ENCODE measurements at regions not wholly inside any gene's neighbourhood (a gene's known extent, or its start where the extent isn't known, plus 50 kb on each side); places are given as distances from the start of the nearest gene placed in this dataset.

DNA sequence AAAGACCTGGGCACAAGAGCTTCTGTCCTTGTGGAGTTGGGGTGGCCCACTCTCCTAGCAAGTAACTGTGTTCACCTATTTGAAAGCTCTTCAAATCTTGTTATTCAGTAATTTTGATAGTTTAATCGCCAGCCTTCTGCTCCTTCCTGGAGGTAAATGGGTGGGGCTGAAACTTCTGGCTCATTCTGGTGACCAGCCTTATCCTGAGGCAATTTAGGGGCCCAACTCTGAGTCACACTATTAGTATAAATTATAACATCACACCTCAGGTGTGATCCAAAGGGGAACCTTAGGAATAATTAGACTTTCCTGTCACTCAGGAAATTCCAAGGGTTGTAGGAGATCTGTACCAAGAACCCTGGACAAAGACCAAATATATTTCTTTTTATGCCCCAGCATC lies 255.8 kb upstream of the RGPD4 start:
- TF ChIP-seq, protein P1, sequence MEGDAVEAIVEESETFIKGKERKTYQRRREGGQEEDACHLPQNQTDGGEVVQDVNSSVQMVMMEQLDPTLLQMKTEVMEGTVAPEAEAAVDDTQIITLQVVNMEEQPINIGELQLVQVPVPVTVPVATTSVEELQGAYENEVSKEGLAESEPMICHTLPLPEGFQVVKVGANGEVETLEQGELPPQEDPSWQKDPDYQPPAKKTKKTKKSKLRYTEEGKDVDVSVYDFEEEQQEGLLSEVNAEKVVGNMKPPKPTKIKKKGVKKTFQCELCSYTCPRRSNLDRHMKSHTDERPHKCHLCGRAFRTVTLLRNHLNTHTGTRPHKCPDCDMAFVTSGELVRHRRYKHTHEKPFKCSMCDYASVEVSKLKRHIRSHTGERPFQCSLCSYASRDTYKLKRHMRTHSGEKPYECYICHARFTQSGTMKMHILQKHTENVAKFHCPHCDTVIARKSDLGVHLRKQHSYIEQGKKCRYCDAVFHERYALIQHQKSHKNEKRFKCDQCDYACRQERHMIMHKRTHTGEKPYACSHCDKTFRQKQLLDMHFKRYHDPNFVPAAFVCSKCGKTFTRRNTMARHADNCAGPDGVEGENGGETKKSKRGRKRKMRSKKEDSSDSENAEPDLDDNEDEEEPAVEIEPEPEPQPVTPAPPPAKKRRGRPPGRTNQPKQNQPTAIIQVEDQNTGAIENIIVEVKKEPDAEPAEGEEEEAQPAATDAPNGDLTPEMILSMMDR (IDR thresholded peaks at IDR 0.05) = no peak
- TF ChIP-seq, protein P2, sequence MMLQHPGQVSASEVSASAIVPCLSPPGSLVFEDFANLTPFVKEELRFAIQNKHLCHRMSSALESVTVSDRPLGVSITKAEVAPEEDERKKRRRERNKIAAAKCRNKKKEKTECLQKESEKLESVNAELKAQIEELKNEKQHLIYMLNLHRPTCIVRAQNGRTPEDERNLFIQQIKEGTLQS (CRISPR knock-in tag; conservative IDR thresholded peaks at IDR 0.05) = no peak
- TF ChIP-seq, protein P3, sequence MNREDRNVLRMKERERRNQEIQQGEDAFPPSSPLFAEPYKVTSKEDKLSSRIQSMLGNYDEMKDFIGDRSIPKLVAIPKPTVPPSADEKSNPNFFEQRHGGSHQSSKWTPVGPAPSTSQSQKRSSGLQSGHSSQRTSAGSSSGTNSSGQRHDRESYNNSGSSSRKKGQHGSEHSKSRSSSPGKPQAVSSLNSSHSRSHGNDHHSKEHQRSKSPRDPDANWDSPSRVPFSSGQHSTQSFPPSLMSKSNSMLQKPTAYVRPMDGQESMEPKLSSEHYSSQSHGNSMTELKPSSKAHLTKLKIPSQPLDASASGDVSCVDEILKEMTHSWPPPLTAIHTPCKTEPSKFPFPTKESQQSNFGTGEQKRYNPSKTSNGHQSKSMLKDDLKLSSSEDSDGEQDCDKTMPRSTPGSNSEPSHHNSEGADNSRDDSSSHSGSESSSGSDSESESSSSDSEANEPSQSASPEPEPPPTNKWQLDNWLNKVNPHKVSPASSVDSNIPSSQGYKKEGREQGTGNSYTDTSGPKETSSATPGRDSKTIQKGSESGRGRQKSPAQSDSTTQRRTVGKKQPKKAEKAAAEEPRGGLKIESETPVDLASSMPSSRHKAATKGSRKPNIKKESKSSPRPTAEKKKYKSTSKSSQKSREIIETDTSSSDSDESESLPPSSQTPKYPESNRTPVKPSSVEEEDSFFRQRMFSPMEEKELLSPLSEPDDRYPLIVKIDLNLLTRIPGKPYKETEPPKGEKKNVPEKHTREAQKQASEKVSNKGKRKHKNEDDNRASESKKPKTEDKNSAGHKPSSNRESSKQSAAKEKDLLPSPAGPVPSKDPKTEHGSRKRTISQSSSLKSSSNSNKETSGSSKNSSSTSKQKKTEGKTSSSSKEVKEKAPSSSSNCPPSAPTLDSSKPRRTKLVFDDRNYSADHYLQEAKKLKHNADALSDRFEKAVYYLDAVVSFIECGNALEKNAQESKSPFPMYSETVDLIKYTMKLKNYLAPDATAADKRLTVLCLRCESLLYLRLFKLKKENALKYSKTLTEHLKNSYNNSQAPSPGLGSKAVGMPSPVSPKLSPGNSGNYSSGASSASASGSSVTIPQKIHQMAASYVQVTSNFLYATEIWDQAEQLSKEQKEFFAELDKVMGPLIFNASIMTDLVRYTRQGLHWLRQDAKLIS (CRISPR knock-in tag; IDR thresholded peaks at IDR 0.05; ENCODE audit: borderline replicate concordance) = no peak
- TF ChIP-seq TEAD4 (CRISPR knock-in tag; IDR thresholded peaks at IDR 0.05) = no peak
- TF ChIP-seq, protein P4, sequence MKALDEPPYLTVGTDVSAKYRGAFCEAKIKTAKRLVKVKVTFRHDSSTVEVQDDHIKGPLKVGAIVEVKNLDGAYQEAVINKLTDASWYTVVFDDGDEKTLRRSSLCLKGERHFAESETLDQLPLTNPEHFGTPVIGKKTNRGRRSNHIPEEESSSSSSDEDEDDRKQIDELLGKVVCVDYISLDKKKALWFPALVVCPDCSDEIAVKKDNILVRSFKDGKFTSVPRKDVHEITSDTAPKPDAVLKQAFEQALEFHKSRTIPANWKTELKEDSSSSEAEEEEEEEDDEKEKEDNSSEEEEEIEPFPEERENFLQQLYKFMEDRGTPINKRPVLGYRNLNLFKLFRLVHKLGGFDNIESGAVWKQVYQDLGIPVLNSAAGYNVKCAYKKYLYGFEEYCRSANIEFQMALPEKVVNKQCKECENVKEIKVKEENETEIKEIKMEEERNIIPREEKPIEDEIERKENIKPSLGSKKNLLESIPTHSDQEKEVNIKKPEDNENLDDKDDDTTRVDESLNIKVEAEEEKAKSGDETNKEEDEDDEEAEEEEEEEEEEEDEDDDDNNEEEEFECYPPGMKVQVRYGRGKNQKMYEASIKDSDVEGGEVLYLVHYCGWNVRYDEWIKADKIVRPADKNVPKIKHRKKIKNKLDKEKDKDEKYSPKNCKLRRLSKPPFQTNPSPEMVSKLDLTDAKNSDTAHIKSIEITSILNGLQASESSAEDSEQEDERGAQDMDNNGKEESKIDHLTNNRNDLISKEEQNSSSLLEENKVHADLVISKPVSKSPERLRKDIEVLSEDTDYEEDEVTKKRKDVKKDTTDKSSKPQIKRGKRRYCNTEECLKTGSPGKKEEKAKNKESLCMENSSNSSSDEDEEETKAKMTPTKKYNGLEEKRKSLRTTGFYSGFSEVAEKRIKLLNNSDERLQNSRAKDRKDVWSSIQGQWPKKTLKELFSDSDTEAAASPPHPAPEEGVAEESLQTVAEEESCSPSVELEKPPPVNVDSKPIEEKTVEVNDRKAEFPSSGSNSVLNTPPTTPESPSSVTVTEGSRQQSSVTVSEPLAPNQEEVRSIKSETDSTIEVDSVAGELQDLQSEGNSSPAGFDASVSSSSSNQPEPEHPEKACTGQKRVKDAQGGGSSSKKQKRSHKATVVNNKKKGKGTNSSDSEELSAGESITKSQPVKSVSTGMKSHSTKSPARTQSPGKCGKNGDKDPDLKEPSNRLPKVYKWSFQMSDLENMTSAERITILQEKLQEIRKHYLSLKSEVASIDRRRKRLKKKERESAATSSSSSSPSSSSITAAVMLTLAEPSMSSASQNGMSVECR (CRISPR knock-in tag; IDR thresholded peaks at IDR 0.05; ENCODE audit: borderline replicate concordance) = no peak
- TF ChIP-seq, protein P5, sequence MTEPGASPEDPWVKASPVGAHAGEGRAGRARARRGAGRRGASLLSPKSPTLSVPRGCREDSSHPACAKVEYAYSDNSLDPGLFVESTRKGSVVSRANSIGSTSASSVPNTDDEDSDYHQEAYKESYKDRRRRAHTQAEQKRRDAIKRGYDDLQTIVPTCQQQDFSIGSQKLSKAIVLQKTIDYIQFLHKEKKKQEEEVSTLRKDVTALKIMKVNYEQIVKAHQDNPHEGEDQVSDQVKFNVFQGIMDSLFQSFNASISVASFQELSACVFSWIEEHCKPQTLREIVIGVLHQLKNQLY (CRISPR knock-in tag; IDR thresholded peaks at IDR 0.05) = no peak
